Mesenchymal stem cell (in vitro differentiated cells and primary cell): ENCODE measurements at regions not wholly inside any gene's neighbourhood (a gene's known extent, or its start where the extent isn't known, plus 50 kb on each side); places are given as distances from the start of the nearest gene placed in this dataset.

Source experiments
- DNase-seq: peaks from one replicate; pipeline ENCODE4 v3.0.0-alpha.2; 2013
- H2AFZ ChIP-seq: one replicate; pipeline ENCODE4 v1.6.1; 2013; ENCODE audit warnings: low read depth, mild to moderate bottlenecking, control low read depth, inconsistent platforms, low read length, moderate library complexity
- H2AK5ac ChIP-seq: 2 replicates; pipeline ENCODE4 v1.6.1; 2013; ENCODE audit warnings: low read length, moderate library complexity, mild to moderate bottlenecking, inconsistent platforms; ENCODE audit not compliant: severe bottlenecking
- H2BK120ac ChIP-seq: one replicate; pipeline ENCODE4 v1.6.1; 2013; ENCODE audit warnings: low read depth, mild to moderate bottlenecking, inconsistent platforms, low read length, moderate library complexity
- H2BK12ac ChIP-seq, 2 experiments: one replicate each; pipeline ENCODE4 v1.6.1; 2013; ENCODE audit warnings: inconsistent platforms in 2 of 2, low read length in 2 of 2, mild to moderate bottlenecking in 2 of 2, moderate library complexity in 2 of 2, control low read depth in 1 of 2
- H2BK15ac ChIP-seq: one replicate; pipeline ENCODE4 v1.6.1; 2013; ENCODE audit warnings: mild to moderate bottlenecking, low read depth, inconsistent platforms; ENCODE audit not compliant: poor library complexity, severe bottlenecking
- H2BK5ac ChIP-seq: 2 replicates; pipeline ENCODE4 v1.6.1; 2013; ENCODE audit warnings: low read depth, mild to moderate bottlenecking, low read length, control low read depth, inconsistent platforms; ENCODE audit not compliant: poor library complexity, severe bottlenecking
- H3K14ac ChIP-seq, 2 experiments: one replicate each; pipeline ENCODE4 v1.6.1; 2013; ENCODE audit warnings: inconsistent platforms in 2 of 2, low read length in 2 of 2, control low read depth in 1 of 2, mild to moderate bottlenecking in 1 of 2, moderate library complexity in 1 of 2
- H3K18ac ChIP-seq, 2 experiments: one replicate each; pipeline ENCODE4 v1.6.1; 2013; ENCODE audit warnings: inconsistent platforms in 2 of 2, low read length in 2 of 2, control low read depth in 1 of 2, low read depth in 1 of 2, mild to moderate bottlenecking in 1 of 2
- H3K23ac ChIP-seq, 2 experiments: one replicate each; pipeline ENCODE4 v1.6.1; 2013; ENCODE audit warnings: inconsistent platforms in 2 of 2, low read length in 2 of 2, mild to moderate bottlenecking in 2 of 2, moderate library complexity in 2 of 2, control low read depth in 1 of 2
- H3K27ac ChIP-seq: 2 replicates; pipeline ENCODE4 v1.5.1; 2013; ENCODE audit warnings: mild to moderate bottlenecking, moderate library complexity, low read length, control low read depth, inconsistent platforms; ENCODE audit not compliant: poor library complexity, severe bottlenecking
- H3K27me3 ChIP-seq, 2 experiments: 2 replicates each; pipeline versions ENCODE4 v1.6.1 to v1.7.0; 2013; ENCODE audit warnings: low read length in 2 of 2, mild to moderate bottlenecking in 2 of 2, moderate library complexity in 2 of 2, control low read depth in 1 of 2, inconsistent platforms in 1 of 2; ENCODE audit not compliant: control insufficient read depth in 1 of 2, insufficient read depth in 1 of 2
- H3K36me3 ChIP-seq, 2 experiments: 2 replicates each; pipeline versions ENCODE4 v1.6.1 to v1.7.0; 2013; ENCODE audit warnings: low read length in 2 of 2, control low read depth in 1 of 2, inconsistent platforms in 1 of 2, low read depth in 1 of 2, mild to moderate bottlenecking in 1 of 2; ENCODE audit not compliant: insufficient read depth in 2 of 2, control insufficient read depth in 1 of 2
- H3K4ac ChIP-seq, 2 experiments: one replicate each; pipeline ENCODE4 v1.6.1; 2013; ENCODE audit warnings: inconsistent platforms in 2 of 2, low read length in 2 of 2, mild to moderate bottlenecking in 2 of 2, moderate library complexity in 2 of 2, control low read depth in 1 of 2, low read depth in 1 of 2
- H3K4me1 ChIP-seq: 2 replicates; pipeline ENCODE4 v1.6.1; 2013; ENCODE audit warnings: low read depth, low read length, control low read depth; ENCODE audit not compliant: control insufficient read depth, insufficient read depth
- H3K4me2 ChIP-seq: 2 replicates; pipeline ENCODE4 v1.6.1; 2013; ENCODE audit warnings: low read length, mild to moderate bottlenecking, inconsistent platforms; ENCODE audit not compliant: poor library complexity, severe bottlenecking
- H3K4me3 ChIP-seq, 2 experiments: 2 replicates each; pipeline versions ENCODE4 v1.5.1 to v1.7.0; 2013; ENCODE audit warnings: low read length in 2 of 2, mild to moderate bottlenecking in 2 of 2, control low read depth in 1 of 2, low read depth in 1 of 2; ENCODE audit not compliant: insufficient read depth in 1 of 2
- H3K79me1 ChIP-seq: replicated peaks from 2 replicates; pipeline ENCODE4 v1.6.1; 2013; ENCODE audit warnings: mild to moderate bottlenecking, control low read depth, low read length, inconsistent platforms; ENCODE audit not compliant: poor library complexity, severe bottlenecking
- H3K9ac ChIP-seq: 2 replicates; pipeline ENCODE4 v1.7.0; 2013; ENCODE audit warnings: mild to moderate bottlenecking, low read length, moderate library complexity
- H3K9me3 ChIP-seq: 2 replicates; pipeline ENCODE4 v1.7.0; 2013; ENCODE audit warnings: mild to moderate bottlenecking, low read length; ENCODE audit not compliant: control insufficient read depth
- H4K8ac ChIP-seq: one replicate; pipeline ENCODE4 v1.6.1; 2013; ENCODE audit warnings: inconsistent platforms, mild to moderate bottlenecking, low read length, moderate library complexity
- H4K91ac ChIP-seq: one replicate; pipeline ENCODE4 v1.6.1; 2013; ENCODE audit warnings: mild to moderate bottlenecking, low read length, inconsistent platforms
- WGBS: methylation state at CpG from one replicate; pipeline ENCODE4 v1.1.7; 2013; ENCODE audit warnings: mixed read lengths; 5-methylcytosine and 5-hydroxymethylcytosine counted together

- H3K9ac ChIP-seq: no peak overlapping the region
- peaks cover 4% of the 10 kb centered on the region for H3K9me3 ChIP-seq
- H2BK5ac ChIP-seq: no peak overlapping the region
- no peak overlapping the region for H3K23ac ChIP-seq
- H3K18ac ChIP-seq: no peak overlapping the region
- H4K91ac ChIP-seq: no peak overlapping the region
- no peak overlapping the region for H3K14ac ChIP-seq
- WGBS: 93% methylated on average over 5 of the region's 5 CpGs
- no peak overlapping the region for H3K4me3 ChIP-seq
- no peak overlapping the region for H4K8ac ChIP-seq
- no peaks in the 10 kb centered on the region for H3K27me3 ChIP-seq
- DNase-seq: no peak
- no peak overlapping the region for H2BK12ac ChIP-seq
- no peak overlapping the region for H2BK120ac ChIP-seq
- no peak overlapping the region for H3K4ac ChIP-seq
- no peak overlapping the region for H2AFZ ChIP-seq
- H2BK15ac ChIP-seq: no peak overlapping the region
- no peak overlapping the region for H3K4me2 ChIP-seq
- H3K79me1 ChIP-seq: no peaks in the 10 kb centered on the region
- H3K27ac ChIP-seq: no peak overlapping the region
- H3K4me1 ChIP-seq: no peaks in the 10 kb centered on the region
- no peak overlapping the region for H2AK5ac ChIP-seq
- no peaks in the 10 kb centered on the region for H3K36me3 ChIP-seq
Observed at GRCh38 chr6:10166031-10166430, 248.8 kb downstream of the TFAP2A start.

GRCh38 chr6:10163203-10163962, 251.5 kb downstream of the TFAP2A start:
- Histone ChIP-seq H4K8ac (no peak overlapping the region), H2BK12ac (no peak overlapping the region), H2BK15ac (no peak overlapping the region), H3K4me2 (no peak overlapping the region), H2BK120ac (no peak overlapping the region), H3K4ac (no peak overlapping the region), H3K18ac (no peak overlapping the region), H3K36me3 (no peaks in the 10 kb centered on the region), H3K14ac (no peak overlapping the region), H3K27ac (no peak overlapping the region), H2AK5ac (no peak overlapping the region), H3K9me3 (peaks cover 3% of the 10 kb centered on the region), H2AFZ (no peak overlapping the region), H3K23ac (no peak overlapping the region), H3K9ac (no peak overlapping the region), H3K79me1 (no peaks in the 10 kb centered on the region), H2BK5ac (no peak overlapping the region), H4K91ac (no peak overlapping the region), H3K4me3 (no peak overlapping the region), H3K27me3 (no peaks in the 10 kb centered on the region), H3K4me1 (no peaks in the 10 kb centered on the region)
- DNase-seq: no peak
- 74% methylated on average over 12 of the region's 14 CpGs for WGBS

- Histone ChIP-seq H2AK5ac (no peak overlapping the region), H3K23ac (no peak overlapping the region), H3K4me1 (no peaks in the 10 kb centered on the region), H3K4ac (no peak overlapping the region), H4K91ac (no peak overlapping the region), H2BK15ac (no peak overlapping the region), H3K18ac (no peak overlapping the region), H3K27me3 (no peaks in the 10 kb centered on the region), H3K27ac (no peak overlapping the region), H3K36me3 (no peaks in the 10 kb centered on the region), H3K9ac (no peak overlapping the region), H2BK5ac (no peak overlapping the region), H4K8ac (no peak overlapping the region), H3K4me2 (no peak overlapping the region), H2AFZ (no peak overlapping the region), H2BK12ac (no peak overlapping the region), H3K4me3 (no peak overlapping the region), H3K14ac (no peak overlapping the region), H2BK120ac (no peak overlapping the region), H3K9me3 (peaks cover 3% of the 10 kb centered on the region), H3K79me1 (no peaks in the 10 kb centered on the region)
- 67% methylated on average over 3 of the region's 4 CpGs for WGBS
- DNase-seq: no peak
Observed at GRCh38 chr6:10156875-10157274, 258.0 kb downstream of the TFAP2A start.

- H3K18ac ChIP-seq: no peak overlapping the region
- H3K9ac ChIP-seq: no peak overlapping the region
- no peaks in the 10 kb centered on the region for H3K79me1 ChIP-seq
- no peak overlapping the region for H3K4ac ChIP-seq
- no peaks in the 10 kb centered on the region for H3K36me3 ChIP-seq
- H3K4me2 ChIP-seq: no peak overlapping the region
- H3K4me3 ChIP-seq: no peak overlapping the region
- H3K27me3 ChIP-seq: no peaks in the 10 kb centered on the region
- H3K27ac ChIP-seq: no peak overlapping the region
- H4K91ac ChIP-seq: no peak overlapping the region
- H2AK5ac ChIP-seq: no peak overlapping the region
- H4K8ac ChIP-seq: no peak overlapping the region
- H3K14ac ChIP-seq: no peak overlapping the region
- H2AFZ ChIP-seq: no peak overlapping the region
- H2BK15ac ChIP-seq: no peak overlapping the region
- H3K9me3 ChIP-seq: no peaks in the 10 kb centered on the region
- H2BK120ac ChIP-seq: no peak overlapping the region
- no peak overlapping the region for H3K23ac ChIP-seq
- H2BK5ac ChIP-seq: no peak overlapping the region
- no peak for DNase-seq
- H3K4me1 ChIP-seq: no peaks in the 10 kb centered on the region
- H2BK12ac ChIP-seq: no peak overlapping the region
Observed at GRCh38 chr6:10154251-10154650, 260.6 kb downstream of the TFAP2A start.
